SU-DHL-6 (cell line): ENCODE measurements at regions not wholly inside any gene's neighbourhood (a gene's known extent, or its start where the extent isn't known, plus 50 kb on each side); places are given as distances from the start of the nearest gene placed in this dataset.

Experiments
- H2AFZ ChIP-seq: fragments of 200-600 bp; sonication (generic); 2 replicates; pipeline ENCODE4 v1.6.1; 2014; ENCODE audit warnings: low read depth, mild to moderate bottlenecking, moderate library complexity, mixed read lengths, antibody characterized with exemption, low read length; ENCODE audit not compliant: severe bottlenecking
- H3F3A ChIP-seq: fragments of 200-600 bp; shearing (Covaris generic); 2 replicates; pipeline ENCODE4 v1.6.0; 2016; ENCODE audit warnings: antibody characterized with exemption, mild to moderate bottlenecking; ENCODE audit not compliant: insufficient read depth
- H3K27ac ChIP-seq: fragments of 200-600 bp; sonication (generic); 2 replicates; pipeline ENCODE4 v1.5.1; 2016; ENCODE audit warnings: low read depth, mild to moderate bottlenecking, low read length, moderate library complexity, mixed read lengths
- H3K27me3 ChIP-seq: fragments of 200-600 bp; sonication (generic), shearing (Covaris generic); 2 replicates; pipeline ENCODE4 v1.6.0; 2014; ENCODE audit warnings: mild to moderate bottlenecking, low read length
- H3K36me3 ChIP-seq: fragments of 200-600 bp; sonication (generic); 2 replicates; pipeline ENCODE4 v1.6.1; 2014; ENCODE audit warnings: mild to moderate bottlenecking, low read length, mixed read lengths
- H3K4me2 ChIP-seq: fragments of 300-600, 200-600 bp; shearing (Covaris generic), sonication (generic); 2 replicates; pipeline ENCODE4 v1.6.0; 2014; ENCODE audit warnings: low read length, low read depth, mild to moderate bottlenecking; ENCODE audit not compliant: poor library complexity, severe bottlenecking
- H3K4me3 ChIP-seq: fragments of 200-600 bp; sonication (generic); 2 replicates; pipeline ENCODE4 v1.5.1; 2014; ENCODE audit warnings: antibody characterized with exemption, low read length, mild to moderate bottlenecking, mixed read lengths; ENCODE audit not compliant: insufficient read depth, poor library complexity, severe bottlenecking
- H3K79me2 ChIP-seq: fragments of 200-600 bp; sonication (generic); 2 replicates; pipeline ENCODE4 v1.6.1; 2014; ENCODE audit warnings: mild to moderate bottlenecking, low read length, moderate library complexity; ENCODE audit not compliant: insufficient read depth
- H3K9ac ChIP-seq: fragments of 200-600 bp; sonication (generic); 2 replicates; pipeline ENCODE4 v1.7.0; 2014; ENCODE audit warnings: mild to moderate bottlenecking, low read length
- H3K9me2 ChIP-seq: fragments of 200-600 bp; sonication (generic); replicated peaks from 2 replicates; pipeline ENCODE4 v1.6.1; 2014; ENCODE audit warnings: low read length; ENCODE audit not compliant: insufficient read depth
- H3K9me3 ChIP-seq: fragments of 200-600 bp; sonication (generic); 2 replicates; pipeline ENCODE4 v1.6.1; 2014; ENCODE audit warnings: low read length, mixed read lengths; ENCODE audit not compliant: insufficient read depth
- H4K20me1 ChIP-seq: fragments of 200-600 bp; sonication (generic); 2 replicates; pipeline ENCODE4 v1.6.1; 2014; ENCODE audit warnings: low read depth, mild to moderate bottlenecking, antibody characterized with exemption, low read length, moderate library complexity, mixed read lengths
- CTCF ChIP-seq: fragments of 200-600 bp; sonication (generic); IDR thresholded peaks from one replicate; pipeline ENCODE4 v1.5.1; 2017; ENCODE audit warnings: antibody characterized with exemption, mild to moderate bottlenecking, low read length, moderate library complexity; ENCODE audit not compliant: insufficient read depth, poor library complexity, severe bottlenecking
- EZH2phosphoT487 ChIP-seq: fragments of 200-600 bp; sonication (generic), shearing (Covaris generic); conservative IDR thresholded peaks from 2 replicates; pipeline ENCODE4 v1.6.1; 2018; ENCODE audit warnings: mild to moderate bottlenecking, antibody characterized with exemption, low read length, moderate library complexity, mixed read lengths

- Histone ChIP-seq H3K9ac (no peak overlapping the region), H2AFZ (no peak overlapping the region), H3K4me3 (no peak overlapping the region), H3K27me3 (no peaks in the 10 kb centered on the region), H3K36me3 (no peaks in the 10 kb centered on the region), H4K20me1 (no peaks in the 10 kb centered on the region), H3K4me2 (no peak overlapping the region), H3K9me2 (no peaks in the 10 kb centered on the region), H3K9me3 (no peaks in the 10 kb centered on the region), H3K79me2 (no peaks in the 10 kb centered on the region), H3K27ac (no peak overlapping the region), H3F3A (no peaks in the 10 kb centered on the region)
- TF ChIP-seq EZH2phosphoT487 (no peak), CTCF (no peak)
Observed at GRCh38 chr9:117963493-117964090, 259.4 kb downstream of the TLR4 start.

GRCh38 chr9:117970276-117971050 is 266.3 kb downstream of the TLR4 start:
- Histone ChIP-seq H3K79me2 (no peaks in the 10 kb centered on the region), H3K4me3 (no peak overlapping the region), H2AFZ (no peak overlapping the region), H3K4me2 (no peak overlapping the region), H3K9me3 (no peaks in the 10 kb centered on the region), H3K27me3 (no peaks in the 10 kb centered on the region), H3K9me2 (no peaks in the 10 kb centered on the region), H3K36me3 (no peaks in the 10 kb centered on the region), H3K9ac (no peak overlapping the region), H3F3A (no peaks in the 10 kb centered on the region), H4K20me1 (no peaks in the 10 kb centered on the region), H3K27ac (no peak overlapping the region)
- no peak for TF ChIP-seq CTCF
- TF ChIP-seq EZH2phosphoT487: no peak

GRCh38 chr9:117974108-117974507 is 269.9 kb downstream of the TLR4 start:
- H3K27me3 ChIP-seq: no peaks in the 10 kb centered on the region
- no peak overlapping the region for H3K4me3 ChIP-seq
- H3K9me3 ChIP-seq: no peaks in the 10 kb centered on the region

More at GRCh38 chr9:117974108-117974507, 269.9 kb downstream of the TLR4 start:
- Histone ChIP-seq H3K36me3 (no peaks in the 10 kb centered on the region), H4K20me1 (no peaks in the 10 kb centered on the region), H3K9ac (no peak overlapping the region), H3K4me2 (no peak overlapping the region), H3K79me2 (no peaks in the 10 kb centered on the region), H3K27ac (no peak overlapping the region), H3F3A (no peaks in the 10 kb centered on the region), H3K9me2 (no peaks in the 10 kb centered on the region), H2AFZ (no peak overlapping the region)
- no peak for TF ChIP-seq EZH2phosphoT487
- no peak for TF ChIP-seq CTCF
